HFFc6 (cell line): ENCODE measurements at regions not wholly inside any gene's neighbourhood (a gene's known extent, or its start where the extent isn't known, plus 50 kb on each side); places are given as distances from the start of the nearest gene placed in this dataset.

ENCODE experiments used
- DNase-seq: peaks from one replicate; pipeline ENCODE4 v3.0.0-alpha.2; 2018
- H3K27ac Mint-ChIP-seq: 2 replicates; pipeline ENCODE4 v1.8.0; 2020; ENCODE audit warnings: mild to moderate bottlenecking, mixed read lengths
- H3K27me3 Mint-ChIP-seq: 2 replicates; pipeline ENCODE4 v1.8.0; 2021; ENCODE audit warnings: mild to moderate bottlenecking, moderate library complexity, mixed read lengths; ENCODE audit not compliant: insufficient read depth
- H3K36me3 Mint-ChIP-seq: 2 replicates; pipeline ENCODE4 v1.8.0; 2021; ENCODE audit warnings: low read depth, mixed read lengths
- H3K4me1 Mint-ChIP-seq: 2 replicates; pipeline ENCODE4 v1.8.0; 2020; ENCODE audit warnings: low read depth, mixed read lengths
- H3K4me3 Mint-ChIP-seq: 2 replicates; pipeline ENCODE4 v1.8.0; 2020; ENCODE audit warnings: mild to moderate bottlenecking, moderate library complexity, mixed read lengths
- H3K9me3 Mint-ChIP-seq: 2 replicates; pipeline ENCODE4 v1.8.0; 2020; ENCODE audit warnings: mild to moderate bottlenecking, mixed read lengths
- TF ChIP-seq, protein P1 (sequence below): fragments of 200-600 bp; sonication (generic); IDR thresholded peaks from 2 replicates; pipeline ENCODE4 v1.5.0; 2021; ENCODE audit warnings: antibody characterized with exemption, mild to moderate bottlenecking

- peak; percentile 13 for DNase-seq
- Mint-ChIP-seq H3K27me3 (no peaks in the 10 kb centered on the region; the same call in 1 of the 2 replicates), H3K36me3 (no peaks in the 10 kb centered on the region), H3K9me3 (peaks cover 9% of the 10 kb centered on the region), H3K4me3 (no peak overlapping the region), H3K4me1 (no peaks in the 10 kb centered on the region), H3K27ac (no peak overlapping the region)
- TF ChIP-seq, protein P1, sequence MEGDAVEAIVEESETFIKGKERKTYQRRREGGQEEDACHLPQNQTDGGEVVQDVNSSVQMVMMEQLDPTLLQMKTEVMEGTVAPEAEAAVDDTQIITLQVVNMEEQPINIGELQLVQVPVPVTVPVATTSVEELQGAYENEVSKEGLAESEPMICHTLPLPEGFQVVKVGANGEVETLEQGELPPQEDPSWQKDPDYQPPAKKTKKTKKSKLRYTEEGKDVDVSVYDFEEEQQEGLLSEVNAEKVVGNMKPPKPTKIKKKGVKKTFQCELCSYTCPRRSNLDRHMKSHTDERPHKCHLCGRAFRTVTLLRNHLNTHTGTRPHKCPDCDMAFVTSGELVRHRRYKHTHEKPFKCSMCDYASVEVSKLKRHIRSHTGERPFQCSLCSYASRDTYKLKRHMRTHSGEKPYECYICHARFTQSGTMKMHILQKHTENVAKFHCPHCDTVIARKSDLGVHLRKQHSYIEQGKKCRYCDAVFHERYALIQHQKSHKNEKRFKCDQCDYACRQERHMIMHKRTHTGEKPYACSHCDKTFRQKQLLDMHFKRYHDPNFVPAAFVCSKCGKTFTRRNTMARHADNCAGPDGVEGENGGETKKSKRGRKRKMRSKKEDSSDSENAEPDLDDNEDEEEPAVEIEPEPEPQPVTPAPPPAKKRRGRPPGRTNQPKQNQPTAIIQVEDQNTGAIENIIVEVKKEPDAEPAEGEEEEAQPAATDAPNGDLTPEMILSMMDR, result peak; percentile 21; the same call in 1 of the 2 replicates
Observed at GRCh38 chr2:6452702-6453481, 412.8 kb downstream of the CMPK2 start.

DNA sequence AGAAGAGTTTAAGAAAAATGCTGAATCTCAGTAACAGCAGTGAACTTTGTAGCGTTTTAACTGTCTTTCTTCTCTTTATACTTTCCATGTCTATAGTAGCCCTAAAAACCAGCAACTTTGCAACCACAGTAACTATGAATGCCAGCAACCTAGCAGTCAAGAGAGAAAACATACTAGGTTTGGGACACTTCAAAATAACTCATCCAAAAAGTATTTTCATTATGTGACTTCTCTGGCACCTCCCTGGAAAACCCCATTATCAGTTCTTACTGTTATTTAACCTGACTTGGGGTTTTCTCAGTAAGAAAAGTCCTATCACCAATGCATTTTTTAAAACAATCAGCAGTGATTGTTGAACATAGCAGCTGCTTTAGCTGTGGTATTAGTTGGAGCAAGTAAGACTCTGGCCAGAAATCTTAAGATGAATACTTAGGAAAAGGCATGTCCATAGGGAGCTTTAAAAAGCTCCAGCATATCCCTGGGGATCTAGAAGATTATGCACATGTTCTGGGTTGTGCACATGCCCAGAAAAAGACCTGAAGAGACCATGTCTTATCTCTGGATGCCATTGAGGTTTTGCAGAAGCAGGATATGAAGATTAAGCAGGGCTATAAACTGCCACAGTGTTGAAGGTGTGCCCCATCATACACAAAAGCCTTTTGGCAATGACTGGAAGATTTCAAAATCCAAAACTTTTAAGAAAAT is 411.3 kb downstream of the CMPK2 start:
- Mint-ChIP-seq H3K36me3 (no peaks in the 10 kb centered on the region), H3K27me3 (no peaks in the 10 kb centered on the region; the same call in 1 of the 2 replicates), H3K9me3 (peaks cover 11% of the 10 kb centered on the region), H3K27ac (no peak overlapping the region), H3K4me3 (no peak overlapping the region), H3K4me1 (no peaks in the 10 kb centered on the region)
- TF ChIP-seq, protein P1, result no peak
- DNase-seq, result no peak

- Mint-ChIP-seq H3K27me3 (no peaks in the 10 kb centered on the region; the same call in 1 of the 2 replicates), H3K27ac (no peak overlapping the region), H3K4me3 (no peak overlapping the region), H3K36me3 (no peaks in the 10 kb centered on the region), H3K9me3 (peaks cover 19% of the 10 kb centered on the region), H3K4me1 (no peaks in the 10 kb centered on the region)
- TF ChIP-seq, protein P1, result no peak
- no peak for DNase-seq
Observed at GRCh38 chr2:6459138-6459537, 406.6 kb downstream of the CMPK2 start.

DNA sequence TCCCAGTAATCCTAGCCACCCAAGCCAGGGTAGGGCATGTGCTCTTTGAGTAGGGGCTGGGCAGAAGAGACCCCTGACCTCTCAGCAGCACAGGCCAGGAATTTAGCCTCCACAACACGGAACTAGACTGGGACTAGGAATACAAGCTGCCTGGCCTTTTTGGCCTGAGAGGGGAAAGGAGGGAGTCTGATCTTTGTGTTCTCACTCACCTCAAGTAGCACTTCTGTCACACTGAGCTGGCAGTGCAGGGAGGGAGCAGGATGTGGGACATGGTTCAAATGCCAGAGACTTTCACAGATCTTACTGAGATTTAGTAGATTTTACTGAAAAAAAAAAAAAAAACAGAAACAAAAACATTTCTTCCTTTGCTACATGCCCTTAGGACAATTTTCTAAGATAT is 395.2 kb downstream of the CMPK2 start:
- DNase-seq, result no peak
- no peaks in the 10 kb centered on the region for H3K27me3 Mint-ChIP-seq
- H3K4me3 Mint-ChIP-seq, result no peak overlapping the region
- H3K27ac Mint-ChIP-seq, result no peak overlapping the region
- H3K4me1 Mint-ChIP-seq, result no peaks in the 10 kb centered on the region
- H3K36me3 Mint-ChIP-seq, result no peaks in the 10 kb centered on the region
- H3K9me3 Mint-ChIP-seq, result peaks cover 9% of the 10 kb centered on the region
- TF ChIP-seq, protein P1, result no peak

DNA sequence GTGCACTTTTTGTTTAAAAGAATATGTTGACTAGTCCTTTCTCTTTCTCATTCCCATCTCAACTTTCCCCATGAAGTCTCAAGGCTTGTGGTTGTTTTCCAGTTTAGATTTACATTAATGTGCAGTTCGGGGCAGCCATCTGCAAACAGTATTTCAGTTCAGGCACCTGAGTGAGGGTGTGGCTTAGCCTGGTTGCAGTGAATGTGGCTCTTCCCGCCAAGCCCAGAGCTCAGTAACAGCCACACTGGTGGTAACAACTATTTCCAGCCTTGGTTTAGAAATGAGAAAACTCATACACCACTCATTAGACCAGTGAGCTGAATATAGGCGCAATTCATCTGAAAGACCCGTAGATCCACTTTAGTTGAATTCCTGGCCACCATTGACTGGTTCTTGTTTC is 394.3 kb downstream of the CMPK2 start:
- no peak for DNase-seq
- no peak overlapping the region for H3K4me3 Mint-ChIP-seq
- no peak overlapping the region for H3K27ac Mint-ChIP-seq
- H3K36me3 Mint-ChIP-seq, result no peaks in the 10 kb centered on the region
- H3K9me3 Mint-ChIP-seq, result peaks cover 18% of the 10 kb centered on the region
- no peaks in the 10 kb centered on the region for H3K27me3 Mint-ChIP-seq
- TF ChIP-seq, protein P1, result no peak
- H3K4me1 Mint-ChIP-seq, result no peaks in the 10 kb centered on the region
